Right lobe of liver (tissue), 6 donors: ENCODE measurements at regions not wholly inside any gene's neighbourhood (a gene's known extent, or its start where the extent isn't known, plus 50 kb on each side); places are given as distances from the start of the nearest gene placed in this dataset.

Experiments
- ATAC-seq, 4 donors: fragments of 200-7000 bp; cut with Tn5 transposase; one replicate each; pipeline ENCODE4 v1.9.1; 2020; ENCODE audit warnings: mild to moderate bottlenecking in 4 of 4, moderate library complexity in 4 of 4
- DNase-seq, 3 donors: peaks; one replicate each; pipeline ENCODE4 v3.0.0-alpha.2; 2020
- H3K27ac ChIP-seq, 3 donors: fragments of 200-600 bp; one replicate each; pipeline ENCODE4 v1.8.0; 2022
- H3K27me3 ChIP-seq, 2 donors: fragments of 200-600 bp; one replicate each; pipeline ENCODE4 v1.8.0; 2022
- H3K36me3 ChIP-seq, 4 donors: fragments of 200-600 bp; sonication (generic) in 1 of 4; one replicate each; pipeline versions ENCODE4 v1.5.1 to v1.8.0; 2017 to 2022; ENCODE audit warnings: control low read depth in 1 of 4
- H3K4me1 ChIP-seq, 4 donors: fragments of 200-600 bp; sonication (generic) in 1 of 4; one replicate each; pipeline versions ENCODE4 v1.5.1 to v1.8.0; 2017 to 2022; ENCODE audit warnings: control low read depth in 1 of 4
- H3K4me3 ChIP-seq, 3 donors: fragments of 200-600 bp; one replicate each; pipeline ENCODE4 v1.8.0; 2022
- H3K9me3 ChIP-seq, 4 donors: fragments of 200-600 bp; sonication (generic) in 1 of 4; one replicate each; pipeline versions ENCODE4 v1.5.1 to v1.8.0; 2017 to 2022; ENCODE audit warnings: control low read depth in 1 of 4
- POLR2A ChIP-seq: fragments of 450-650 bp; IDR thresholded peaks from one replicate; pipeline ENCODE4 v1.6.1; 2017; ENCODE audit warnings: antibody characterized with exemption, mild to moderate bottlenecking
- WGBS: methylation state at CpG from one replicate; pipeline ENCODE4 v1.1.6; 2018; ENCODE audit warnings: low coverage, low lambda C conversion rate; ENCODE audit not compliant: insufficient coverage; ENCODE audit errors: missing lambda C conversion rate; 5-methylcytosine and 5-hydroxymethylcytosine counted together
- intact Hi-C, 2 donors: fragments of 100-400 bp; cut with DNase I; formaldehyde crosslinking; loops; one replicate each; pipeline versions ENCODE4 v1.11.2 to v1.14.1; 2022
- TF ChIP-seq, protein P1 (sequence below), 4 donors: fragments of 200-600 bp in 3 of 4; fragments of 450-650 bp in 1 of 4; IDR thresholded peaks; one replicate each; pipeline versions ENCODE4 v1.5.1 to v1.8.0; 2016 to 2022; ENCODE audit warnings: antibody characterized with exemption in 4 of 4, mild to moderate bottlenecking in 2 of 4
- donor health status: DM: no; HTN: yes; CAD: no.
- donor health status: DM: no; HTN: no; CAD: no.
- donor health status: DM: no; HTN: no; CAD: no.
- donor health status: DM: no; HTN: yes; CAD: no.
- donor health status: DM: no; HTN: yes; CAD: no.

DNA sequence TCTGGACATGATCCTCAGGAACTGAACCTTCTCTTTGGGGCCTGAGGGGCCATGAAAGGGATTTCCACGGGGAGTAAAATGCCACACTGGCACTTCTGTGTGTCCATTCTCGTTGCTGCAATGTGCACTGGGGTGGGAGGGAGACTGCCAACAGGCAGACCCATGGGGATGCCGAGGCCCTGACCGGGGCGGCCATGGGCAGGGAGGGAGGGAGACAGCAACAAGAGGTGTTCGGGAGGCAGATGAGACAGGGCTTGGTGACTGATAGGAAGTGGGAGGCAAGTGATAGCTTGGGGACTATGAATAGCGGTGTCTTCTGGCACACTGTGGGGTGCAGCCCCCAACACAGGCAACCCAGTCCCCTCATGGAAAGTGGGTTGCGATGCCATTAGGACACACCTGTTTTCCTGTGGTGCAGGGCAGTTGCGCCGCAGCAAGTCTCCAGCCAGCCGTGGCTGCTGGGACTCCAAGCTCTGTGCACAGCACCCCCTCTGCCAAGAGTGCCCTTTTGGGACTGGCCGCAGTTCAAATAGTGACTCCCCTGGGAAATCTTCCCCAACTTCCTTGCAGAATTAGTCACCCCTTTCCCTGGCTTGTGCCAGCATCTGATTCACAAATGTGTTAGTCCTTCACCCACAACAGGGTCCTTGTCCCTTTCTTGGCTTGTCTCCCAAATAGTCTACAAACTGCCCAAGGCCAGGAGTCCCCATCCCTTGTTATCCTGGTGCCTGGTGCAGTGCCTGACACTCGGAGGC is 88.8 kb downstream of the CHST1 start:
- WGBS = 38% methylated on average over 4 of the region's 13 CpGs
- no peaks in the 10 kb centered on the region for H3K36me3 ChIP-seq
- DNase-seq (no peak), ATAC-seq (no peak)
- H3K27ac ChIP-seq = no peak overlapping the region
- H3K4me1 ChIP-seq = no peaks in the 10 kb centered on the region
- intact Hi-C loops = no loop called here
- H3K27me3 ChIP-seq = no peaks in the 10 kb centered on the region
- H3K4me3 ChIP-seq = no peak overlapping the region
- H3K9me3 ChIP-seq = no peaks in the 10 kb centered on the region
- TF ChIP-seq, protein P1, sequence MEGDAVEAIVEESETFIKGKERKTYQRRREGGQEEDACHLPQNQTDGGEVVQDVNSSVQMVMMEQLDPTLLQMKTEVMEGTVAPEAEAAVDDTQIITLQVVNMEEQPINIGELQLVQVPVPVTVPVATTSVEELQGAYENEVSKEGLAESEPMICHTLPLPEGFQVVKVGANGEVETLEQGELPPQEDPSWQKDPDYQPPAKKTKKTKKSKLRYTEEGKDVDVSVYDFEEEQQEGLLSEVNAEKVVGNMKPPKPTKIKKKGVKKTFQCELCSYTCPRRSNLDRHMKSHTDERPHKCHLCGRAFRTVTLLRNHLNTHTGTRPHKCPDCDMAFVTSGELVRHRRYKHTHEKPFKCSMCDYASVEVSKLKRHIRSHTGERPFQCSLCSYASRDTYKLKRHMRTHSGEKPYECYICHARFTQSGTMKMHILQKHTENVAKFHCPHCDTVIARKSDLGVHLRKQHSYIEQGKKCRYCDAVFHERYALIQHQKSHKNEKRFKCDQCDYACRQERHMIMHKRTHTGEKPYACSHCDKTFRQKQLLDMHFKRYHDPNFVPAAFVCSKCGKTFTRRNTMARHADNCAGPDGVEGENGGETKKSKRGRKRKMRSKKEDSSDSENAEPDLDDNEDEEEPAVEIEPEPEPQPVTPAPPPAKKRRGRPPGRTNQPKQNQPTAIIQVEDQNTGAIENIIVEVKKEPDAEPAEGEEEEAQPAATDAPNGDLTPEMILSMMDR (IDR thresholded peaks at IDR 0.05) = no peak

DNA sequence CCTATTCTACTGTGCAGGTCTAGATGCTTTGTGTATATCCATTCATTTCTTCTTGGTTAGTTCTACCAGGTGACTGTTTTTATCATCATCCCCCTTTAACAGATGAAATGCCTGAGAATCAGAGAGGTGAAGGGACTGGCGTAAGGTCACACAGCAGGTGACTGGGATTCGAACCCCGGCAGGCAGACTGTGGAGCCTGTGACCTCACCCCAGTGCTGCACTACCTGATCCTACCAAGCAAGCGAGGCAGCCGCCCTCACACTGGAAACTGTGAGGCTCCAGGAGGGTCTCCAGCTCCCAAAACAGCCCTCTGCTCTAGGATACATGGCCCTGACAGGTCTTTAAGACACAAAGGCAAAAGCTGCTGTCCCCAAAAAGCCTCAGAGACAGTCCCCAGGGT is 91.7 kb downstream of the CHST1 start:
- Histone ChIP-seq H3K4me1 (no peaks in the 10 kb centered on the region), H3K4me3 (no peak overlapping the region), H3K27me3 (no peaks in the 10 kb centered on the region), H3K9me3 (no peaks in the 10 kb centered on the region), H3K36me3 (no peaks in the 10 kb centered on the region), H3K27ac (no peak overlapping the region)
- ATAC-seq (no peak), DNase-seq (no peak)
- no peak for TF ChIP-seq POLR2A
- TF ChIP-seq, protein P1 (IDR thresholded peaks at IDR 0.05) = no peak
- intact Hi-C loops = no loop called here
- WGBS = 59% methylated on average over 4 of the region's 5 CpGs

DNA sequence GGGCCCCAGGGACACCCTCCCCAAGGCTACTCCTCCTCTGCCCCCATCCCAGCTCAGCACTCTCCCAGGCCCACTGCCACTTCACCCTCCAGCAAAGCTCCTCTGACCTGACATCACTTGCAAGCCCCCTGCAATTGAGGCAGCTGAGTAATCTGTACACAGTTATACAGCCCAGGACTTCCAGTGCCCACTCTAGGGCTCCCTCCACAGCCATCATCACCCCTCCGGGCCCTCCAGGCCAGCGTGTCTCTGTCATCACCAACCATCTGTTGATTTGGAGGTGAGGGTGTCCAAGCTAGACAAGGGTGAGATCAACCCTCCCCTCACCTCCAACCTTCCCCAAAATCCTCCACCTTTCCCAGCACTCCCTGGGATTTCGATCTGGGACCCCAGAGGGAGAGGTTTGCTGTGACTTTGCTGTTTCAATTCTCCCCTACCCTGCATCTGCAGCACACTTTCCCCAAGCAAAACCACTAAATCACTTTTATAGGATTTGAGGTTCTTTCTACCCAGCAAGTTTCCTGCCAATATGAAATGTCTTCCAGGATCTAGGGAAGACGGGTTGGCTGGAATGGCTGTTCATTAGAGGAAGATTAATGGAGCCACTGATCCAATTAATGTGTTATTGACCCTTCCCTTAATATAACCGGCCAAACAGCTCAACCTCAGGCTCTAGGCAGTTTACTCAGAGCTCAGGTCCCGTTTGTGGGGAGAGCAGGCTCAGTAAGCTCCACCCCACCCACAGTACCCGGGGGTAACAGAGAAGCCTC is 92.9 kb downstream of the CHST1 start:
- no peaks in the 10 kb centered on the region for H3K36me3 ChIP-seq
- no peaks in the 10 kb centered on the region for H3K4me1 ChIP-seq
- WGBS = 64% methylated on average over 6 of the region's 7 CpGs
- ATAC-seq (no peak), DNase-seq (no peak)
- H3K4me3 ChIP-seq = no peak overlapping the region
- intact Hi-C loops = no loop called here
- H3K27me3 ChIP-seq = no peaks in the 10 kb centered on the region
- TF ChIP-seq, protein P1 (IDR thresholded peaks at IDR 0.05) = no peak
- TF ChIP-seq POLR2A = no peak
- no peak overlapping the region for H3K27ac ChIP-seq
- no peaks in the 10 kb centered on the region for H3K9me3 ChIP-seq

DNA sequence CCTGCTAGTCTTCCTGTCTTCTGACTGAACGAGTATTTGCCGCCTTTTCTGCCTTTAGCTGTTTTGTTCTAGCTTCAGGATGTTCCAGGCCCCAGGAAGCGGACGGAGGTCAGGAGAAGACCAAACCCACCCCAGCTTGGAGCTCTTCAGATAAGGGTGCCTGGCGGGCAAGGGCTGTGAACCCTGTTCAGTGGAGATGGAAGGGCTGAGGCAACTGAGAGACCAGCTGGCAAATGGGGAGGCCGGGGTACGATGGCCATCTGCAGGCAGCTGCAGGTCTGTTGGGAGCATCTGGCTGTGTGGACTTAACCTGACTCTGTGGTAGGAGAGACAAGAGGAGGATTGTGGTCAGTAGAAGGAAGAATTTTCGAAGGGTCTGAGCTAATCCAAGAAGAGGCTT is 95.6 kb downstream of the CHST1 start:
- H3K27ac ChIP-seq = no peak overlapping the region
- no peaks in the 10 kb centered on the region for H3K9me3 ChIP-seq
- WGBS = 68% methylated on average over 8 of the region's 8 CpGs
- no peak for TF ChIP-seq POLR2A
- TF ChIP-seq, protein P1 (IDR thresholded peaks at IDR 0.05) = no peak
- DNase-seq (no peak), ATAC-seq (no peak)
- no peaks in the 10 kb centered on the region for H3K4me1 ChIP-seq
- intact Hi-C loops = loop anchor here in 1 of 2 donors (10.0 kb wide), 1 partner anchor 65 kb away; no protein-coding TSS in a partner anchor
- no peaks in the 10 kb centered on the region for H3K36me3 ChIP-seq
- no peaks in the 10 kb centered on the region for H3K27me3 ChIP-seq
- no peak overlapping the region for H3K4me3 ChIP-seq
